ENCODE measurements at regions not wholly inside any gene's neighbourhood (a gene's known extent, or its start where the extent isn't known, plus 50 kb on each side); places are given as distances from the start of the nearest gene placed in this dataset.

DNA sequence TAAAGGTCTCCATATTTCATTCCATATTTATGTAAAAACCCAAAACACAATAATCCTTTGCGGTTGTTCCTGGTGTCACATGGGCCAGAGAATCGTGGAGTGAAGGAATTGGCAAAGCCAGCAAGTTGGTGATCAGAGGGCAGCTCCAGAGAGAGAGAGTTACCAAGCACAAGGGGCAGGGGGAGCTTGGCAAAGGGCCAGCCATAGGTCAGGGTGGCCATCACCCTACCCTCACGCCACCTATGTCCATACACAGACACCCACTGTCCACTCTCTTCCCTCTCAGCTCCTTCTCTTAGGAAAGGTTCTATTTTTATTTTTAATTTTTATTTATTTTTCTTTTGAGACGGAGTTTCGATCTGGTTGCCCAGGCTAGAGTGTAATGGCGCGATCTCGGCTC lies 163.2 kb upstream of the JARID2 start:
- no peak for ATAC-seq

DNA sequence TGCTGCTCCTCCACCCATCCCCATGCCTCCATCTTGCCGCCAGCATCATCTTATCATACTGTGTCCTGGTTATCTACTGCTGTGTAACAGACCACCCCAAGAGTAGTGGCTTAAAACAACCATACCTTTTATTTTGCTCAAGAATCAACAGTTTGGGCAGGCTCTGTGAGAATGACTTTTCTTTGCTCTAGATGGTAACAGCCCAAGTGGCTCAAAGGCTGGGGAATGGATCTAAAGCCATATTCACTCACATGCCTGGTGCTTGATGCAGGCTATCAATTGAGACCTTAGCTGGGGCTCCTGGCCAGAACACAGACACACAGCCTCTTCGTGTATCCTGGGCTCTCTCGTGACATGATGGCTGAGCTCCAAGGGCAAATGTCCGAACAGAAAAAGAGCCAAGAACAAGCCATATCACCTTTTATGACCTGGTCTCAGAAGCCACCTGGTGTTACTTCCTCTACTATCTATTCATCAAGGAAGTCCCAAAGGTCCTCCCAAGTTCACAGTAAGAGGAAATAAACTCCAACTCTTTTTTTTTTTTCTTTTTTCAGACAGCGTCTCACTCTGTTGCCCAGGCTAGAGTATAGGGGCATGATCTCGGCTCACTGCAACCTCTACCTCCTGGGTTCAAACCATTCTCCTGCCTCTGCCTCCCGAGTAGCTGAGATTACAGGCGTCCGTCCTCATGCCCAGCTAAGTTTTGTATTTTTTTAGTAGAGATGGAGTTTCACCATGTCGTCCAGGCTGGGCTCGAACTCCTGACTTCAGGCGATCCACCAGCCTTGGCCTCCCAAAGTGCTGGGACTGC lies 159.3 kb upstream of the JARID2 start:
- Mint-ChIP-seq H3K9me3 (no peaks in the 10 kb centered on the region), H3K4me1 (no peaks in the 10 kb centered on the region), H3K4me3 (no peak overlapping the region), H3K27ac (no peak overlapping the region), H3K27me3 (no peaks in the 10 kb centered on the region)
- no peak for ATAC-seq
- DNase-seq: no peak

More for the DNA sequence above, 163.2 kb upstream of the JARID2 start:
- no peaks in the 10 kb centered on the region for H3K9me3 Mint-ChIP-seq
- H3K27me3 Mint-ChIP-seq: no peaks in the 10 kb centered on the region
- no peak overlapping the region for H3K27ac Mint-ChIP-seq
- H3K4me1 Mint-ChIP-seq: peaks cover 4% of the 10 kb centered on the region
- no peak overlapping the region for H3K4me3 Mint-ChIP-seq
- no peak for DNase-seq

DNA sequence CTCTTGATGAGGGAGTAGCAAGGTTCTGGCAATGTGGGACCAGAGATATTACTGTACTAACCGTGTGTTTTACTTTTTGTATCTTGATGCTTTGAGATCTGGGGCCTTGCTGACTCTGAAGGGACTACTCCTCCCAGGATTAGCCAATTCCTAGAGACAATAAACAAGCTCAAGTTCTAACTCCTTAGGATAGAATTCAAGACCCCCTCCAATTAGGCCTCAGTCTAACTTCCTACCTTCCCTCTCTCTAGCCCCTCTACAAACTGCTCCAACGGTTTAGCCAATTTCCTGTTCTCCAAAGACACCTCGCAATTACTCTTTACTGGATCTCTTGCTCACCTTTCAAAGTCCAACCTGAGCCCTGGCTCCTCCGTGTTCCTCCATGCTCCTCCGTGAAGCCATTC lies 158.7 kb upstream of the JARID2 start:
- DNase-seq (no peak), ATAC-seq (no peak)
- H3K27ac Mint-ChIP-seq: no peak overlapping the region
- no peaks in the 10 kb centered on the region for H3K4me1 Mint-ChIP-seq
- H3K27me3 Mint-ChIP-seq: no peaks in the 10 kb centered on the region
- no peak overlapping the region for H3K4me3 Mint-ChIP-seq
- no peaks in the 10 kb centered on the region for H3K9me3 Mint-ChIP-seq

DNA sequence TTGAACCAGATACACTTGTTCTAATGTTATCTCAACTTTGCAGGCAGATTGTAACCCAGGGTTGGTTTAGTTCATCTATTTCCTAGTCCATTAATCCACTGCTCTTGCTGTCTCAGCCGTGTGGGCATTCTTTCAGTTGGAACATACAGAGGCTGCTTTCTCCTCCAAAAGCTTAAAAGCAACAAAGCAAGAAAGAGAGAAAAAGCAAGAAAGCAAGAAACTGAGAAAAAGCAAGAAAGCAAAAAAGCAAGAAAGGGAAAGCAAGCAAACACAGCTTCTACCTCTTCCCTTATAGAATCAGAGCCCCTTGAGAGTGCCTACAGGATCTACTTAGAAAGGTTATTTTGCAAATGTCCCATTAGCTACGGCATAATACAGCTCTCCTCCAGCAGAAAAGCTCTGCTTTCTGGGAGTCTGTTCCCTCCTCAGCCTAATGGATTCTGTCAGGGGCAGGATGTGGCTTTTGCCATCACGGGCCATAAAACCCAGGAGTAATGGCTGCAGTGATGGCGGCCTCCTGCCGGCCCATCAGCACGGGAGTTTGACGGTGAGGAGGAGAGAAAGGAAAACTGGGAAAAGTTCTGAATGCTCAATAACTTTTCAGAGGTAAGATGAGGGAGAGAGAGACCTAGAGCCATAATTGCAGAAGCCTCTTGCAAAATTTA lies 156.8 kb upstream of the JARID2 start:
- no peak overlapping the region for H3K27ac Mint-ChIP-seq
- no peak for ATAC-seq
- no peak for DNase-seq
- no peak overlapping the region for H3K4me3 Mint-ChIP-seq
- no peaks in the 10 kb centered on the region for H3K4me1 Mint-ChIP-seq
- no peaks in the 10 kb centered on the region for H3K9me3 Mint-ChIP-seq
- no peaks in the 10 kb centered on the region for H3K27me3 Mint-ChIP-seq

DNA sequence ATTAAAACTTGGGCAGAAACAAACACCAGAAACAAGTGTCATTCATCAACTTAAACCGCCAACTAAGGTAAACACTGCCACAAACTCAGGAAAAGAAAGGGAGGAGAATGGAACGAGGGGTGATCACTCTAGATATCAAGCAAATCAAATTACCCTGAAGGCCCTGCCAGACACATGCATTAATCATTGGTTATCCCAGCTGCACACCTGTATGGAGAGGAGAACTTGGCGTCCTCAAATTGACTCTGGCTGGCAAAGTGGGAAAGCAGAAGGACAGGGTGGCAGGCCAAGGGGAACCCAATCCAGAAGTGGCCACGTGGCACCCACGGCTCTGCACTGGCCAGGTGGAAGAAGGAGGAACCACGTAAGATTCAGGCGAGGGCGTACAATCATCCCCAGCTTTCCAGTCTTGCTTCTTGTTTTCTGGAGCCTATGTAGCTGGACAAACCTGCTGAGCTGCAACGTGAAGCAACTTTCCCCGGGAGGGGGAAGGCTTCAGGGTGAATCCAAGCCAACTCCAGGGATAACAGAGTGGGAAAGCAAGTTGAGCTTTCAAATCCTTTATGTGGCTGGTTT lies 156.2 kb upstream of the JARID2 start:
- H3K27ac Mint-ChIP-seq: peak overlapping the region in 1 of 2 donors; percentile 72
- no peaks in the 10 kb centered on the region for H3K9me3 Mint-ChIP-seq
- no peak overlapping the region for H3K4me3 Mint-ChIP-seq
- no peaks in the 10 kb centered on the region for H3K4me1 Mint-ChIP-seq
- ATAC-seq: no peak
- DNase-seq: no peak
- H3K27me3 Mint-ChIP-seq: no peaks in the 10 kb centered on the region

DNA sequence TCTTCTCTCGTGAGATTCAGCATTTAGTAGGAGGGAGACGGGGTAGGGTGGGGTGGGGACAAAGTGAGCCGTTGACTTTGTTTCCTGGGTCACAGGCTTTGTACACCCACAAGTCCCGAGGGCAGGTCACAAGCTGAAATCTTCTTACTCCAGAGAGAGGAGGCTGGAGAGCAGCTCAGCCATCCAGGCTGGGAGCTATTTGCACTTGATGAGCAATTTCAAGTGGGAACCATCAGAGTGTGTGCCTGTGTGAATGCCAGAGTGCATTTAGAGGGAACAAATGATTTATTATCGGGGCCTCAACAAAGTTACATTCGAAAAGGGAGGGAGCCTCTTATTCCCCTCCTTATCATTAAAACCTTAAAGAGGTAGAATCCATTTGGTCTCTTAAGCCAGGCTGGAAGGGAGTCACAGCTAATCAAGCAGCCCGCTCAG lies 155.7 kb upstream of the JARID2 start:
- Mint-ChIP-seq H3K4me3 (no peak overlapping the region), H3K9me3 (no peaks in the 10 kb centered on the region)

DNA sequence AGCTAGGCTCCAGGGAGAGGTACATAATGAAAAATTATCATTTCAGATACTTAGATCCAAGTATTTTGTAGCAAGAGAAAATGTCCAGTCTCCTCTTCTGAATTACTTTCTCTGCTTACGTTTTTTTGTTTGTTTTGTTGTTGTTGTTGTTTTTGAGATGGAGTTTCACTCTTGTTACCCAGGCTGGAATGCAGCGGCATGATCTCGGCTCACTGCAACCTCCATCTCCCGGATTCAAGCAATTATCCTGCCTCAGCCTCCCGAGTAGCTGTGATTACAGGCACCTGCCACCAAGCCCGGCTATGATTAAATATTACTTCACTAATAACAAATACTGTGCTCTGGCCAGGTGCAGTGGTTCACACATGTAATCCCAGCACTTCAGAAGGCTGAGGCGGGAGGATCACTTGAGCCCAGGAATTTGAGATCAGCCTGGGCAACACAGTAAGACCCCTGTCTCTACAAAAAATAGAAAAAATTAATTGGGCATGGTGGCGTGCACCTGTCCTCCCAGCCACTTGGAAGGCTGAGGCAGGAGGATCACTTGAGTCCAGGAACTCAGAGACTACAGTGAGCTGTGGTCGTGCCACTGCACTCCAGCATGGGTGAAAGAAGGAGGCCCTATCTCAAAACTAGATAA lies 155.0 kb upstream of the JARID2 start:
- ATAC-seq (no peak), DNase-seq (no peak)
- Mint-ChIP-seq H3K4me1 (no peaks in the 10 kb centered on the region), H3K27me3 (no peaks in the 10 kb centered on the region), H3K4me3 (no peak overlapping the region), H3K27ac (peak overlapping the region in 1 of 2 donors; percentile 79), H3K9me3 (no peaks in the 10 kb centered on the region)

More for the DNA sequence above, 155.7 kb upstream of the JARID2 start:
- H3K4me1 Mint-ChIP-seq: no peaks in the 10 kb centered on the region
- H3K27me3 Mint-ChIP-seq: no peaks in the 10 kb centered on the region
- ATAC-seq: no peak
- no peak for DNase-seq
- H3K27ac Mint-ChIP-seq: no peak overlapping the region

DNA sequence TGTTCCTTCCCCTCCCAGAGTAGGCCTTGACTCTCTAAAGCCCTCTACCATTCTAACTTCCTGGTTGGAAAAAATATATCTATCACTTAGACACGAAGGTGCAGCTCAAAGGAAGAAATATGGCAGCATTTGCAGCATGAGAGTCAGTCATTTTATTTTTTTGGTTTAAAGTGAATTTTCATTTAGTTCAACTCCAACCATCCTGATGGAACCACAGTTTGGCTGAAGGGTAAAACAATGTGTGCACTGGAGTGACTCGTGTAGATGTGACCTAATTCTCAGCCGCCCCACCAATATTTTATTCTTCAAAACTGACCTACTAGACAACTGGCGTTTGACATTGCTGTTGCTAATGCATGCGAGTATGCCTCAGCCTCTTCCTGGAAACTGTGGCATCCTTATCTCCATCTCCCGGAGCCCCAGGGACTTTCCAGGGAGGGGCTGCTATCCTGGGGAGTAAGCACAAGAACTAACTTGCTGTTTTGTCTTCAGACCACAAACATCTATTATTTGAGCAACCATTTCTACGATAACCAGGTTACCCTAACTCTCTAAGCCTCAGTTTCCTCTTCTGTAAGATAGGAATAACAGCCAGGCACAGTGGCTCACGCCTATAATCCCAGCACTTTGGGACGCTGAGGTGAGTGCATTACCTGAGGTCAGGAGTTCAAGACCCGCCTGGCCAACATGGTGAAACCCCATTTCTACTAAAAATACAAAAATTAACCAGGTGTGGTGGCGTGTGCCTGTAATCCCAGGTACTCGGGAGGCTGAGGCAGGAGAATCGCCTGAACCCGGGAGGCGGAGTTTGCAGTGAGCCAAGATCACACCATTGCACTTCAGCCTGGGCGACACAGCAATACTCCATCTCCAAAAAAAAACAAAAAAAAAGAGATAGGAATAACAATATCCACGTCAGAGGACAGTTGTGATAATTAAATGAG lies 148.7 kb upstream of the JARID2 start:
- Mint-ChIP-seq H3K27ac (no peak overlapping the region), H3K4me3 (no peak overlapping the region), H3K9me3 (no peaks in the 10 kb centered on the region), H3K27me3 (no peaks in the 10 kb centered on the region), H3K4me1 (peaks cover 4% of the 10 kb centered on the region)
- ATAC-seq (no peak), DNase-seq (no peak)

DNA sequence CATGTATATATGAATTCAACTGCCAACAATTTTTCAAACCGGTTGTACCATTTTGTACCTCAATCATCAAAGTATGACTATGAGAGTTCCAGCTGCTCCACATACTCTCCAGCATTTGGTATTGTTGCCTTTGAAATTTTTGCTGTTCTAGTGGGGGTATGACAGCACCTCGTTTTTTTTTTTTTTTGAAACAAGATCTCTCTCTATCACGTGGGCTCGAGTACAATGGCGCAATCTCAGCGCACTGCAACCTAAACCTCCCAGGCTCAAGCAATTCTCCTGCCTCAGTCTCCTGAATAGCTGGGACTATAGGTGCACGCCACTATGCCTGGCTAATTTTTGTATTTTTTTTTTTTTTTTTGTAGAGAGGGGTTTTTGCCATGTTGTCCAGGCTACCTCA lies 144.7 kb upstream of the JARID2 start:
- no peaks in the 10 kb centered on the region for H3K27me3 Mint-ChIP-seq
- H3K9me3 Mint-ChIP-seq: peaks cover 0 to 5% of the 10 kb centered on the region in 2 donors
- ATAC-seq (no peak), DNase-seq (no peak)
- H3K4me1 Mint-ChIP-seq: peaks cover 4% of the 10 kb centered on the region
- no peak overlapping the region for H3K27ac Mint-ChIP-seq
- no peak overlapping the region for H3K4me3 Mint-ChIP-seq

DNA sequence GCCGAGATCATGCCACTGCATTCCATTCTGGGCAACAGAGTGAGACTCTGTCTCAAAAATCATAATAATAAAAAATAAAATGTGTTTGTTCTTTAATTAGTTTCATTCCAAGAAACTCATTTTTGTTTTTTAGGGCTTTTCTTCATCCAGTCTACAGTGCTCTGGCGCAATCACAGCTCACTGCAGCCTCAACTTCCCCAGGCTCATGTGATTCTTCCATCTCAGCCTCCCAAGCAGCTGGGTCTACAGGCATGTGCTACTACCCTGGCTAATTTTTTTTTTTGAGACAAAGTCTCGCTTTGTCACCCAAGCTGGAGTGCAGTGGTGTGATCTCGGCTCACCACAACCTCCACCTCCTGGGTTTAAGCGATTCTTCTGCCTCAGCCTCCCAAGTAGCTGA lies 143.6 kb upstream of the JARID2 start:
- ATAC-seq (no peak), DNase-seq (no peak)
- peaks cover 0 to 12% of the 10 kb centered on the region in 2 donors for H3K9me3 Mint-ChIP-seq
- H3K27me3 Mint-ChIP-seq: no peaks in the 10 kb centered on the region
- H3K4me3 Mint-ChIP-seq: no peak overlapping the region
- no peak overlapping the region for H3K27ac Mint-ChIP-seq
- peaks cover 1% of the 10 kb centered on the region for H3K4me1 Mint-ChIP-seq

DNA sequence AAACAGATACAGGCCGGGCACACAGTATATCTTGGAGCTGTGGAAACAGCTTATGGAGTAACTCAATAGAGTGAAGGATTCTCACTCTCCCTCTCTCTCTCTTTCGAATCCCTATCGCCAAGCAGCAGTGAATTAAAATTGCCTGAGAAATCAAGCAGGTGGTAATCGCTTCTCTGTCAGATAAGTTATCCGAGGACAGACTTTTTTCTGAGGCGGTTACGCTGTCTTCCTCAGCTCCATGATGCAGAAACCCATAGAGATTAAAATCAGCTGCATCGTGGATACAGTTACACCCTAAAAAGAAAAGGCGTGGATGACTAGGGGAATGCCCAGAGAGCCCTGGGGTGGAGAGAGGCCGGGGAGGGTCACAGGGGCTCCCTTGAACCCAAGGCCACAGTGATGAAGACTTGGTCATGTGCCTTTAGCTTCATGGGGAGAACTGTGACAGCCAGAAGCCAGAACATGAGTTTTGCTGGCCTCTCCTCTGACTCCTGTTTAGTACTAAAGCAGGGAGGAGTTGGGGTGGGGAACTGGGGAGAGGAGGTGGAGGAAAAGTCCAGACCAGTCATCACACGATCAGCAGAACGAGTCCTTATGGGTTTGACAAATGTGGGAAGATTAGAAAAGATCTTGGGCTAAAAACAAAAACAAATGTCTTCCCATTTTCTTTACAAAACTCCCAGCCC lies 138.8 kb upstream of the JARID2 start:
- Mint-ChIP-seq H3K27ac (peak overlapping the region in 1 of 2 donors; percentile 84), H3K4me1 (no peaks in the 10 kb centered on the region), H3K9me3 (peaks cover 0 to 12% of the 10 kb centered on the region in 2 donors), H3K27me3 (no peaks in the 10 kb centered on the region), H3K4me3 (no peak overlapping the region)
- no peak for DNase-seq
- no peak for ATAC-seq

DNA sequence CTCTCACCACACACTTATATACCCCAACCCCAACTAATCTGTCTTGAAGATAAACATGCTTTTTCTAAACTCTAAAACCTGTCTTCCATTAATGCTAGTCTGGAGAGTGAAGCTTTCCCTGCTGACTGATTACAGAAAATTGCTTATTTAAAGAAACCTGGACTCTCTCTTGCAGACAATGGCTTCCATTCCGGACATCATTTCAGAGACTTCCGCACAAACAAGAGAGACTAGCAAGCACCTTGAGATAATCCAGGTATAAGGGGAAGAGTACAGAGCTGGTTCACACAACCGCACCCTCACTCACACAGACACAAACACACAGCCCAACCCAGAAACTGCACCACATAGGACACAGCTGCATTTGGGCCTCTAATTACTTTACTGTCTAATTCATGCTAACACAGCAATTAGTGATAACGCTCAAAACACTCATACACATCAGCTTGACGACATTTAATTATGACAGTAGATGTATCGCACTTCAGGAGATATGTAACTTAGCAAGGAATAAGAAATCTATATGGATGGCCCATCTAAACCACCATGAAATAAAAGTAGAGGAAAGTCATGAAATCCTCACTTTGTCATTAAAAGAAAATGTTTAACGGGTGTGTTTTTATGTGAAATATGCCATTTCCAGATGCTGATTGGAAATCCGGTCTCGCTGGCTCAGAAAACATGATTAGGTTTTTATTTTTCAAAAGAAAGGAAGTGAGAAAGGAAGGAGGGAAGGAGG lies 138.1 kb upstream of the JARID2 start:
- Mint-ChIP-seq H3K27ac (no peak overlapping the region), H3K9me3 (peaks cover 0 to 12% of the 10 kb centered on the region in 2 donors), H3K4me1 (no peaks in the 10 kb centered on the region), H3K4me3 (no peak overlapping the region), H3K27me3 (no peaks in the 10 kb centered on the region)
- no peak for ATAC-seq
- no peak for DNase-seq

DNA sequence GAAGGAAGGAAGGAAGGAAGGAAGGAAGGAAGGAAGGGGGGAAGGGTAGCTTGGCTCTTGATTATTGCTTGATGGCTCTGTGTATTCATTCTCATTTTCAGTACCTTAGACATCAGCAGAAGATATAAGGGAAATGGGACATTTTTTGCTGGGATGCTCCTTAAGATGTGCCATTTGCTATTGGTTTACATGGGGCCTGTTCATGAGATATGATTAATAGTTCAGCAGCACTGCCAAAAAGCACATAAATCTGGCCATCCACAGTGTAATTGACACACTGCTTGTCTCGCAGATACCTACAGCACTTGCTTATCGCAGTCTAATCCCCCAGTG lies 137.5 kb upstream of the JARID2 start:
- Mint-ChIP-seq H3K27me3 (no peaks in the 10 kb centered on the region), H3K4me1 (no peaks in the 10 kb centered on the region), H3K27ac (no peak overlapping the region), H3K9me3 (peaks cover 0 to 12% of the 10 kb centered on the region in 2 donors), H3K4me3 (no peak overlapping the region)
- ATAC-seq (no peak), DNase-seq (no peak)

All from stimulated activated naive CD8-positive, alpha-beta T cell treated with anti-CD3 and anti-CD28 coated beads, Interleukin-15, amount 100 ng/mL, for 72 hours (primary cell).